ENCODE measurements at regions not wholly inside any gene's neighbourhood (a gene's known extent, or its start where the extent isn't known, plus 50 kb on each side); places are given as distances from the start of the nearest gene placed in this dataset.

DNA sequence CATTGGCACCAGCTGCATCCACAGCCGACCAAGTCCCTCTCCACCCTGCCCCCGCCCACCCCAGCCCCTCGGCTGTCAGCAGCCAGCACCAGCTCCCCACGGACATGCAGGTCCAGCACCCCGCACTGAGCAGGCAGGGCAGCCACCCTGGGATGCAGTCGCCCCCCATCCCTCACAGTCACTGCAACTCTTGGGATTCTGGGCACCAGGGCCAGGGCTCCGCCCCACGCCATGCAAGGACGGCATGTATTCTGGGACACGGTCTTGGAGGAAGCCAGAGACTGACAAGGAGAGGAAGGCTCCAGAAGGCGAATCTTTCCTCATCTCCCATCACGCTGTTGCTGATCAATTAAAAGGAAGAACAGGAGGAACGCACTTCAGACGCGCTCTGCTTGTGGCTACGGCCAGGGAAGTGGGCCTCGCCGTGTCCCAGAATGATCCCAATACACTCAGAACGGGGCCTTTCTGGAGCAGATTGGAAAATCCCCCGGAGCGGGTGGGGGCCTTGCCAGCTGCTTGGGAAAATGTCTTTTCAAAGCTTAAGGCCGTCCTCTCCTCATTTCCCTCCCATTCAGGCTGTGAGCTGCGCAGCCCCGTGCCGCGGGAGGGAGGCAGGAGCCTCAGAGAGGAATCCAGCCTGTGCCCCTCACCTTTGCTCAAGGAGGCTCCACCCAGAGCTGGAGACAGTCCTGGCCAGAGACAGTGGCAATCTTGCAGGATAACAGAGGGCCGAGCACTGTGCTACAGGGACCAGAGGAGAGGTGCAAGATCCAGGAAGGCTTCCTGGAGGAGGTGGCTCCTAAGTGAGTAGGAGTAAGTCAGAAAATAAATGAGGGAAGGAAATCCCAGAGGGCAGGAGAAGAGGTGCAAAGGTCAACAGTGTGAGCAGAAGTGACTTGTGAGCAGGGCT is 54.1 kb upstream of the DIO3 start:
- Mint-ChIP-seq H3K27ac (no peak overlapping the region), H3K4me1 (no peaks in the 10 kb centered on the region)
- 82% methylated on average over 23 of the region's 27 CpGs for WGBS (ENCODE audit: insufficient coverage)

GRCh38 chr14:101507836-101508150 is 53.5 kb upstream of the DIO3 start:
- no peak overlapping the region for H3K27ac ChIP-seq (ENCODE audit: low read length)
- ATAC-seq (replicated peaks in 1 of 4) (no peak), DNase-seq (no peak)
- H3K27me3 Mint-ChIP-seq, result no peaks in the 10 kb centered on the region
- H3K9me3 ChIP-seq, result no peaks in the 10 kb centered on the region
- no peak overlapping the region for H3K27ac Mint-ChIP-seq
- no peaks in the 10 kb centered on the region for H3K36me3 Mint-ChIP-seq
- ChIA-PET CTCF (no interaction called here), POLR2A (no interaction called here)
- H3K36me3 ChIP-seq (ENCODE audit: control insufficient read depth in 2 of 2, extremely low read depth in 1 of 2, insufficient read depth in 1 of 2, low read length in 1 of 2), result no peaks in the 10 kb centered on the region
- 100% methylated on average over 2 of the region's 4 CpGs for WGBS (ENCODE audit: insufficient coverage)
- no peak overlapping the region for H3K4me3 ChIP-seq (ENCODE audit: control insufficient read depth in 1 of 2, extremely low read depth in 1 of 2, low read length in 1 of 2)
- H3K9me3 Mint-ChIP-seq, result no peaks in the 10 kb centered on the region
- H3K4me1 Mint-ChIP-seq, result no peaks in the 10 kb centered on the region
- H3K27me3 ChIP-seq (replicated peaks in 1 of 2; ENCODE audit: control insufficient read depth in 2 of 2, extremely low read depth in 1 of 2, insufficient read depth in 2 of 2, low read length in 1 of 2), result peaks cover 0 to 18% of the 10 kb centered on the region in 2 experiments
- no peak overlapping the region for H3K4me3 Mint-ChIP-seq
- H3K4me1 ChIP-seq (ENCODE audit: control insufficient read depth in 1 of 2, extremely low read depth in 1 of 2, insufficient read depth in 2 of 2, low read length in 2 of 2), result no peaks in the 10 kb centered on the region

More for the DNA sequence above, 54.1 kb upstream of the DIO3 start:
- H3K27me3 Mint-ChIP-seq, result peaks cover 0 to 4% of the 10 kb centered on the region in 2 donors
- H3K36me3 Mint-ChIP-seq, result no peaks in the 10 kb centered on the region
- Histone ChIP-seq H3K27ac (ENCODE audit: low read length) (no peak overlapping the region), H3K4me1 (ENCODE audit: control insufficient read depth in 1 of 2, extremely low read depth in 1 of 2, insufficient read depth in 2 of 2, low read length in 2 of 2) (no peaks in the 10 kb centered on the region), H3K27me3 (replicated peaks in 1 of 2; ENCODE audit: control insufficient read depth in 2 of 2, extremely low read depth in 1 of 2, insufficient read depth in 2 of 2, low read length in 1 of 2) (peaks cover 0 to 23% of the 10 kb centered on the region in 2 experiments), H3K4me3 (ENCODE audit: control insufficient read depth in 1 of 2, extremely low read depth in 1 of 2, low read length in 1 of 2) (no peak overlapping the region), H3K36me3 (ENCODE audit: control insufficient read depth in 2 of 2, extremely low read depth in 1 of 2, insufficient read depth in 1 of 2, low read length in 1 of 2) (no peaks in the 10 kb centered on the region), H3K9me3 (no peaks in the 10 kb centered on the region)
- DNase-seq (peak in 3 of 35 experiments; percentile 2 to 21 (median 2)), ATAC-seq (replicated peaks in 1 of 4) (no peak)
- no peak overlapping the region for H3K4me3 Mint-ChIP-seq
- H3K9me3 Mint-ChIP-seq, result no peaks in the 10 kb centered on the region
- ChIA-PET CTCF (interaction anchor here in 1 of 2 donors (0.6 kb wide), 1 partner anchor 9 kb away, joined by 4 read pairs; no protein-coding TSS in a partner anchor), POLR2A (no interaction called here)

DNA sequence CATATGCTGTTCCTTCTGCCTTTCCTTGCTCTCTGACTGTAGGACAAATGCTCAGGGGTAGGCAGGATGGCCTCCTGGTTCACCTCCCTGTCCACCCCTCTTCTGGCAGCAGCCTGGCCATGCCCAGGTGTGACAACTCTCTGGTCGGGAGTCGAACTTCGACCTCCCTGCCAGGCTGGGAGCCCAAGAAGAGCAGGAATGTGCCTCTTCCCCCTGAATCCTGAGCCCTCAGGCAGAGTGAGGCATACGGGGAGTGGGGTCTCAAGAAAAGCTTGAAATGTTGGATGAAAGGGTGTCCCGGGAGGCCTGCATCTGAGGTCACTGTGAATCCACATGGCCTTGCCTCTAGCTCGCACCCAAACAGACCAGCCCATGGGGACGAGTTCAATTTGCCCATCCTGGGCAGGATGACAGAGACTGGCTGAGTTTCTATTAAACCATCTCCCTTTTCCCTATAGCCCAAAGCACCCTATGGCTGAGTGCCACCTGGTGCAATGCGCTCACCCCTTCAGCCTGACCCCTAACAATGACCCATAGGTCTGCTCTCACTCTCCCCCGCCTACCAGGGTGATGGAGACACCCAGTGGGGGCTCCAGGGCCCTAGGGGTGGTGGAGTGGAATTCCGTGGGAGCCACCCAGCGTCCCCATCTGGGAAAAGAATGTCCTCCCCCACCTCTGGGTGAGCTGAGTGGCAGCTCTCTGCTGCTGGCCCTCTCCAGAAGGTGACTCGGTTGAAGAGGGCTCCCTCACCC is 52.9 kb upstream of the DIO3 start:
- POLR2A ChIA-PET, result no interaction called here
- no peak overlapping the region for H3K4me3 Mint-ChIP-seq
- CTCF ChIA-PET, result no interaction called here
- no peaks in the 10 kb centered on the region for H3K36me3 Mint-ChIP-seq
- Histone ChIP-seq H3K4me1 (ENCODE audit: control insufficient read depth in 1 of 2, extremely low read depth in 1 of 2, insufficient read depth in 2 of 2, low read length in 2 of 2) (no peaks in the 10 kb centered on the region), H3K27me3 (replicated peaks in 1 of 2; ENCODE audit: control insufficient read depth in 2 of 2, extremely low read depth in 1 of 2, insufficient read depth in 2 of 2, low read length in 1 of 2) (peaks cover 0 to 13% of the 10 kb centered on the region in 2 experiments), H3K4me3 (ENCODE audit: control insufficient read depth in 1 of 2, extremely low read depth in 1 of 2, low read length in 1 of 2) (no peak overlapping the region), H3K36me3 (ENCODE audit: control insufficient read depth in 2 of 2, extremely low read depth in 1 of 2, insufficient read depth in 1 of 2, low read length in 1 of 2) (no peaks in the 10 kb centered on the region), H3K27ac (ENCODE audit: low read length) (no peak overlapping the region), H3K9me3 (no peaks in the 10 kb centered on the region)
- no peaks in the 10 kb centered on the region for H3K4me1 Mint-ChIP-seq
- DNase-seq, result peak in 2 of 35 experiments; percentile 1 to 3
- H3K27me3 Mint-ChIP-seq, result no peaks in the 10 kb centered on the region
- ATAC-seq (replicated peaks in 1 of 4), result no peak
- 81% methylated on average over 6 of the region's 12 CpGs for WGBS (ENCODE audit: insufficient coverage)
- no peak overlapping the region for H3K27ac Mint-ChIP-seq
- H3K9me3 Mint-ChIP-seq, result no peaks in the 10 kb centered on the region

DNA sequence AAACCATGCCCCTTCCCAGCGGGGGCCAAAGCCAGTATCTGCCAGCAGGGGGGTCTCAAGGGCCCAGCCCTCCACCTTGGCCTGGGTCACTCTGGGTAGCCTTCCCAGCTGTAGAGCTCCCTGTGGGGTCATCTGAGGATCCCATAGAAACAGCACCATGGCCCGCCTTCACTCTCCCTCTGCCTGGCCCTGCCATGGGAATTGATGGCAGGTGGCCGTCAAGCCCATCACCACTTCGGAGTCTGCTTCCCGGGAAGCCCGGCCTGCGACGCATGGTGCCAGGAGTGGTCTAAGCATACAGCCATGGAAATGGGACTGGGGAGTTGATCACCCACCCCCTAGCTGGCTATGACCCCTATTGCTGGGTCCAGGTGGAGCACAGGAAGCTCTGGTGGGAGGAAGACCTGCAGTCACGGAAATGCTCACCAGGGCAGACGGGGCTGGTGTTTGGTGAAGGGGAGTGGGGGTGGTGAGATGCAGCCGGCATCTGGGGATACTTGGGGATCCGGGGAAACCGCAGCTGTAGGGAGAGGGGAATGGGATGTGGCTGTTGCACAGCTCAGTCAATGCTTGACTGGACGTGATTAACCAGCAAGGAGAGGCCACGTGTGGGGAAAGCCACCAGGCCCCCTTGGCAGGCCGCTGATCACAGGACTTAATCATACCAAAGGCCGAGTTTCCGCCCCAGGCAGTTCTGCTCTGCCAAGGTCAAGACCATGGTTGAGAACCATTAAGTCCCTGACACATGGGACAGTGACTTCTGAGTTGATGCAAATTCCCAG is 52.2 kb upstream of the DIO3 start:
- H3K9me3 ChIP-seq, result no peaks in the 10 kb centered on the region
- Mint-ChIP-seq H3K27ac (no peak overlapping the region), H3K9me3 (no peaks in the 10 kb centered on the region), H3K36me3 (no peaks in the 10 kb centered on the region), H3K4me1 (no peaks in the 10 kb centered on the region), H3K4me3 (no peak overlapping the region), H3K27me3 (no peaks in the 10 kb centered on the region)
- ATAC-seq (replicated peaks in 1 of 4) (no peak), DNase-seq (peak in 2 of 35 experiments; percentile 1)
- CTCF ChIA-PET, result no interaction called here
- 85% methylated on average over 17 of the region's 18 CpGs for WGBS (ENCODE audit: insufficient coverage)
- H3K27ac ChIP-seq (ENCODE audit: low read length), result no peak overlapping the region
- no peaks in the 10 kb centered on the region for H3K4me1 ChIP-seq (ENCODE audit: control insufficient read depth in 1 of 2, extremely low read depth in 1 of 2, insufficient read depth in 2 of 2, low read length in 2 of 2)
- no peaks in the 10 kb centered on the region for H3K36me3 ChIP-seq (ENCODE audit: control insufficient read depth in 2 of 2, extremely low read depth in 1 of 2, insufficient read depth in 1 of 2, low read length in 1 of 2)
- no peak overlapping the region for H3K4me3 ChIP-seq (ENCODE audit: control insufficient read depth in 1 of 2, extremely low read depth in 1 of 2, low read length in 1 of 2)
- peaks cover 0 to 9% of the 10 kb centered on the region in 2 experiments for H3K27me3 ChIP-seq (replicated peaks in 1 of 2; ENCODE audit: control insufficient read depth in 2 of 2, extremely low read depth in 1 of 2, insufficient read depth in 2 of 2, low read length in 1 of 2)
- POLR2A ChIA-PET, result no interaction called here

DNA sequence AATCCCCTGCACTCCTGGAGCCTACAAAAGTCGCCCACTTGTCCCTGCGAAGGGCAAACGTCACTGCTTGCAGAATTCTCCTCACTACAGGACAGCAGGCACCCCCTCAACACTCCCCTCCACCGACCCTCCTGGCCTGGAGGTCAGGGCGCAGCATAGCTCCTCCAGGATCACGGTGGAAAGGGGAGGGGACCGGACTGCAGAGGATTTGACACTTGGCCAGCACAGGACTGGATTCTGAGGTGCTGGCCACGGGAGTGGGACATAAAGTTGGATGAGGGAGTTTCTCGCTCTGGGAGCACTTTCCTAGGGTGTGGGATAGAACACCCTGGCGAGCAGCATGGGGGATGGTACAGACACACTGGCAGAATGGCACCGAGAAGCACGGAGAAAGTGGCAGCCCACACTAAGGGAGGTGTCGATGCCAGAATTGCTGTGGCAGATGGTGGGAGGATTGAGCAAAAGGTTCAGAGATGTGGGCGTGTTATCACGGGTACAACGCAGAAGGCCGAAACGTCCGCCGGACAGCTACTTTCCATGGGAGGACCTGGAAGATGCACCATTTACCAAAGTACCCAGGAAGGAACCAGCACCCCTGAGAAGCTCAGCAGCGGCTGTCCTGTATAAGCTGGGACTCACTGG is 51.4 kb upstream of the DIO3 start:
- ATAC-seq (replicated peaks in 1 of 4), result no peak
- peaks cover 0 to 9% of the 10 kb centered on the region in 2 experiments for H3K27me3 ChIP-seq (replicated peaks in 1 of 2; ENCODE audit: control insufficient read depth in 2 of 2, extremely low read depth in 1 of 2, insufficient read depth in 2 of 2, low read length in 1 of 2)
- H3K27me3 Mint-ChIP-seq, result no peaks in the 10 kb centered on the region
- H3K36me3 ChIP-seq (ENCODE audit: control insufficient read depth in 2 of 2, extremely low read depth in 1 of 2, insufficient read depth in 1 of 2, low read length in 1 of 2), result no peaks in the 10 kb centered on the region
- H3K9me3 Mint-ChIP-seq, result no peaks in the 10 kb centered on the region
- no peaks in the 10 kb centered on the region for H3K36me3 Mint-ChIP-seq
- H3K27ac Mint-ChIP-seq, result no peak overlapping the region
- no peak for DNase-seq
- no peak overlapping the region for H3K4me3 ChIP-seq (ENCODE audit: control insufficient read depth in 1 of 2, extremely low read depth in 1 of 2, low read length in 1 of 2)
- CTCF ChIA-PET, result no interaction called here
- WGBS (ENCODE audit: insufficient coverage), result 85% methylated on average over 18 of the region's 21 CpGs
- H3K27ac ChIP-seq (ENCODE audit: low read length), result no peak overlapping the region
- no peaks in the 10 kb centered on the region for H3K9me3 ChIP-seq
- no peaks in the 10 kb centered on the region for H3K4me1 Mint-ChIP-seq
- POLR2A ChIA-PET, result no interaction called here
- no peak overlapping the region for H3K4me3 Mint-ChIP-seq
- H3K4me1 ChIP-seq (ENCODE audit: control insufficient read depth in 1 of 2, extremely low read depth in 1 of 2, insufficient read depth in 2 of 2, low read length in 2 of 2), result no peaks in the 10 kb centered on the region

- DNase-seq (no peak), ATAC-seq (replicated peaks in 1 of 4) (no peak)
- H3K4me1 Mint-ChIP-seq, result no peaks in the 10 kb centered on the region
- ChIA-PET CTCF (no interaction called here), POLR2A (no interaction called here)
- peaks cover 0 to 6% of the 10 kb centered on the region in 2 donors for H3K27me3 Mint-ChIP-seq
- Histone ChIP-seq H3K9me3 (no peaks in the 10 kb centered on the region), H3K36me3 (ENCODE audit: control insufficient read depth in 2 of 2, extremely low read depth in 1 of 2, insufficient read depth in 1 of 2, low read length in 1 of 2) (no peaks in the 10 kb centered on the region), H3K4me1 (ENCODE audit: control insufficient read depth in 1 of 2, extremely low read depth in 1 of 2, insufficient read depth in 2 of 2, low read length in 2 of 2) (no peaks in the 10 kb centered on the region), H3K27ac (ENCODE audit: low read length) (no peak overlapping the region), H3K27me3 (replicated peaks in 1 of 2; ENCODE audit: control insufficient read depth in 2 of 2, extremely low read depth in 1 of 2, insufficient read depth in 2 of 2, low read length in 1 of 2) (peaks cover 0 to 4% of the 10 kb centered on the region in 2 experiments), H3K4me3 (ENCODE audit: control insufficient read depth in 1 of 2, extremely low read depth in 1 of 2, low read length in 1 of 2) (no peak overlapping the region)
- no peak overlapping the region for H3K4me3 Mint-ChIP-seq
- H3K27ac Mint-ChIP-seq, result no peak overlapping the region
- peaks cover 0 to 10% (median 6%) of the 10 kb centered on the region in 3 donors for H3K9me3 Mint-ChIP-seq
- H3K36me3 Mint-ChIP-seq, result no peaks in the 10 kb centered on the region
Measured at GRCh38 chr14:101511199-101511598, 50.1 kb upstream of the DIO3 start.

All from T-cell (primary cell).